ENCODE measurements at regions not wholly inside any gene's neighbourhood (a gene's known extent, or its start where the extent isn't known, plus 50 kb on each side); places are given as distances from the start of the nearest gene placed in this dataset.

- TF ChIP-seq REST (IDR thresholded peaks at IDR 0.05; ENCODE audit: low read depth) (no peak), ELF1 (IDR thresholded peaks at IDR 0.05; ENCODE audit: borderline replicate concordance, low read depth) (no peak), POLR2AphosphoS5 (IDR thresholded peaks at IDR 0.05; ENCODE audit: low read depth, low read length) (no peak), POLR2A (IDR thresholded peaks at IDR 0.05; ENCODE audit: borderline replicate concordance, extremely low read depth, insufficient read depth, insufficient read length) (no peak), SP1 (IDR thresholded peaks at IDR 0.05; ENCODE audit: low read depth) (no peak)
Observed at GRCh38 chr1:5311634-5312292, 657.4 kb downstream of the AJAP1 start (continued).

GRCh38 chr1:5311147-5311546 lies 656.7 kb downstream of the AJAP1 start:
- Histone ChIP-seq H3K9ac (ENCODE audit: low read length) (no peak overlapping the region), H3K79me2 (ENCODE audit: insufficient read depth, low read length) (no peaks in the 10 kb centered on the region), H3K36me3 (ENCODE audit: control insufficient read depth in 1 of 2, insufficient read depth in 2 of 2, low read length in 2 of 2) (no peaks in the 10 kb centered on the region), H3K4me3 (replicated peaks in 1 of 2; ENCODE audit: low read depth in 1 of 2, low read length in 2 of 2) (no peak overlapping the region), H4K20me1 (ENCODE audit: insufficient read depth) (no peaks in the 10 kb centered on the region), H3K9me3 (ENCODE audit: control insufficient read depth in 1 of 2, insufficient read depth in 1 of 2, low read depth in 1 of 2, low read length in 2 of 2) (no peaks in the 10 kb centered on the region; a peak in 1 of 4 replicates), H2AFZ (ENCODE audit: low read depth, low read length, poor library complexity, severe bottlenecking) (no peak overlapping the region), H3K27ac (ENCODE audit: low read depth, low read length) (no peak overlapping the region), H3K4me2 (ENCODE audit: low read length) (no peak overlapping the region), H3K9me2 (ENCODE audit: insufficient read depth) (no peaks in the 10 kb centered on the region), H3K4me1 (ENCODE audit: control insufficient read depth in 1 of 2, insufficient read depth in 2 of 2, low read length in 2 of 2) (no peaks in the 10 kb centered on the region), H3K27me3 (ENCODE audit: insufficient read depth, low read length) (no peaks in the 10 kb centered on the region)
- no TSS peak for BruUV-seq (replicated peaks)
- CTCF ChIA-PET, result no interaction called here
- intact Hi-C loops (cut with micrococcal nuclease), result no loop called here
- RAD21 ChIA-PET (ENCODE audit: low non-redundant PET in 1 of 2, low total read pairs in 2 of 2, uncharacterized antibody in 2 of 2, unreplicated experiment in 2 of 2), result no interaction called here
- DNase-seq (ENCODE audit: low read depth, low spot score) (no peak), ATAC-seq (no peak)
- POLR2A ChIA-PET, result no interaction called here
- no peak for TF ChIP-seq POLR2A (IDR thresholded peaks at IDR 0.05; ENCODE audit: borderline replicate concordance, extremely low read depth, insufficient read depth, insufficient read length)
- TF ChIP-seq SRF (IDR thresholded peaks at IDR 0.05; ENCODE audit: low read depth), result no peak
- TF ChIP-seq JUND (IDR thresholded peaks at IDR 0.05), result no peak
- no peak for TF ChIP-seq EZH2phosphoT487 (IDR thresholded peaks at IDR 0.05; ENCODE audit: borderline replicate concordance)
- no peak for TF ChIP-seq YY1 (IDR thresholded peaks at IDR 0.05; ENCODE audit: extremely low read depth, insufficient replicate concordance, low read depth, low read length)
- TF ChIP-seq MAX (IDR thresholded peaks at IDR 0.05), result no peak
- no peak for TF ChIP-seq CTCF (IDR thresholded peaks at IDR 0.05 in 2 of 3, conservative IDR thresholded peaks at IDR 0.05 in 1 of 3; ENCODE audit: borderline replicate concordance in 1 of 3, insufficient read depth in 1 of 3, low read depth in 2 of 3, low read length in 2 of 3)
- no peak for TF ChIP-seq TCF7L2 (IDR thresholded peaks at IDR 0.05; ENCODE audit: borderline replicate concordance, extremely low read depth, insufficient read depth, insufficient read length)
- no peak for TF ChIP-seq POLR2AphosphoS5 (IDR thresholded peaks at IDR 0.05; ENCODE audit: low read depth, low read length)
- TF ChIP-seq SP1 (IDR thresholded peaks at IDR 0.05; ENCODE audit: low read depth), result no peak
- no peak for TF ChIP-seq EZH2 (IDR thresholded peaks at IDR 0.05)
- no peak for TF ChIP-seq CBX3 (IDR thresholded peaks at IDR 0.05; ENCODE audit: low read depth)
- no peak for TF ChIP-seq SIN3A (IDR thresholded peaks at IDR 0.05; ENCODE audit: low read depth)
- TF ChIP-seq FOSL1 (IDR thresholded peaks at IDR 0.05; ENCODE audit: low read depth), result no peak
- no peak for TF ChIP-seq ATF3 (IDR thresholded peaks at IDR 0.05)
- no peak for TF ChIP-seq ZNF274 (IDR thresholded peaks at IDR 0.05; ENCODE audit: low read depth, low read length)
- TF ChIP-seq EGR1 (IDR thresholded peaks at IDR 0.05; ENCODE audit: low read depth), result no peak
- no peak for TF ChIP-seq RAD21 (IDR thresholded peaks at IDR 0.05; ENCODE audit: low read depth)
- TF ChIP-seq ZFX (IDR thresholded peaks at IDR 0.05), result no peak

Data from HCT116 (cell line).